AG09309 (cell line): ENCODE measurements at regions not wholly inside any gene's neighbourhood (a gene's known extent, or its start where the extent isn't known, plus 50 kb on each side); places are given as distances from the start of the nearest gene placed in this dataset.
"Not testable (repeated sequence)": the region's sequence is repeated elsewhere in the genome, so short reads cannot be mapped to it uniquely, and the experiment has no call there.

Source experiments
- DNase-seq: peaks from one replicate; pipeline ENCODE4 v3.0.0-alpha.2; 2010; ENCODE audit warnings: low read depth
- H3K4me3 ChIP-seq: 2 replicates; pipeline ENCODE4 v1.5.1; 2011; ENCODE audit warnings: mild to moderate bottlenecking, low read depth, low read length, moderate library complexity; ENCODE audit not compliant: control insufficient read depth
- CTCF ChIP-seq: IDR thresholded peaks from 2 replicates; pipeline ENCODE4 v1.5.1; 2011; ENCODE audit warnings: mild to moderate bottlenecking, low read depth, low read length, inconsistent platforms; ENCODE audit not compliant: insufficient read depth, control insufficient read depth; ENCODE audit errors: missing control alignments

GRCh38 chr18:10133516-10133915 is 219.7 kb downstream of the VAPA start:
- no peak overlapping the region for H3K4me3 ChIP-seq
- no peak for DNase-seq
- TF ChIP-seq CTCF, result no peak

GRCh38 chr18:10134204-10134603 is 220.4 kb downstream of the VAPA start:
- no peak for TF ChIP-seq CTCF

GRCh38 chr18:10134749-10135148 is 220.9 kb downstream of the VAPA start:
- H3K4me3 ChIP-seq, DNase-seq: not testable (repeated sequence)

More at GRCh38 chr18:10134204-10134603, 220.4 kb downstream of the VAPA start:
- DNase-seq, result no peak
- H3K4me3 ChIP-seq, result no peak overlapping the region

GRCh38 chr18:10135302-10135926 is 221.6 kb downstream of the VAPA start:
- TF ChIP-seq CTCF, result no peak
- no peak overlapping the region for H3K4me3 ChIP-seq
- no peak for DNase-seq

- H3K4me3 ChIP-seq, result no peak overlapping the region
- DNase-seq, result no peak
- no peak for TF ChIP-seq CTCF
Measured at GRCh38 chr18:10138719-10139118, 224.9 kb downstream of the VAPA start.

GRCh38 chr18:10139783-10140410 is 226.1 kb downstream of the VAPA start:
- no peak for DNase-seq
- no peak for TF ChIP-seq CTCF
- no peak overlapping the region for H3K4me3 ChIP-seq

- no peak for TF ChIP-seq CTCF
- H3K4me3 ChIP-seq, result no peak overlapping the region
- DNase-seq, result no peak
Measured at GRCh38 chr18:10140461-10141282, 226.9 kb downstream of the VAPA start.
